ENCODE measurements at regions not wholly inside any gene's neighbourhood (a gene's known extent, or its start where the extent isn't known, plus 50 kb on each side); places are given as distances from the start of the nearest gene placed in this dataset.

DNA sequence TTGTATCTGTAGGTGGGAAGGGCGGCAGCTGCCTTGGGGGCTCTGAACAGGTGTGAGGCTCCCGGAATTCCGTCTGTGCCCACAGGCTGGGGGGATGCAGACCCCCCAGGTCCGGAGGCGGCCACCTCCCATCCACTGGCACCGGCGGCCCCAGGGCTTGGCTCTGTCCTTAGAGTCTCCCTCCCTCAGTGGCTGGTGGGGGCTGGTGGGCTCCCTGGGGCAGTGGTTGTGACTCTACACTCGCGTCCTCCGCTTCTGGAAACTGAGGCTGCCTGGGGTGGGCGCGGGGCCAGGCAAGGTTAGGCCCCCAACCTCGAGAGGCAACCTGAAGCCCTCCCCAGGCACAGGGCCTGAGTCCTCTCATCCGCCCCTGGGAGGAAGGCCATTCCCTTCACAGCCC, 1305.4 kb downstream of the BRD1 start:
- H3K4me3 ChIP-seq = no peak overlapping the region
- H3K4me1 ChIP-seq = no peaks in the 10 kb centered on the region
- no peak overlapping the region for H3K27ac ChIP-seq
- no peaks in the 10 kb centered on the region for H3K9me3 ChIP-seq
- no peaks in the 10 kb centered on the region for H3K36me3 ChIP-seq
- DNase-seq = no peak
- intact Hi-C loops (cut with DNase I) = no loop called here
- peaks cover 0 to 10% (median 0%) of the 10 kb centered on the region in 9 donors for H3K27me3 ChIP-seq
- WGBS, 4 donors = 76 to 90% (median 86%) methylated on average over 4 to 14 of the region's 14 CpGs
- TF ChIP-seq POLR2A (IDR thresholded peaks at IDR 0.05) = no peak
- ATAC-seq = no peak

DNA sequence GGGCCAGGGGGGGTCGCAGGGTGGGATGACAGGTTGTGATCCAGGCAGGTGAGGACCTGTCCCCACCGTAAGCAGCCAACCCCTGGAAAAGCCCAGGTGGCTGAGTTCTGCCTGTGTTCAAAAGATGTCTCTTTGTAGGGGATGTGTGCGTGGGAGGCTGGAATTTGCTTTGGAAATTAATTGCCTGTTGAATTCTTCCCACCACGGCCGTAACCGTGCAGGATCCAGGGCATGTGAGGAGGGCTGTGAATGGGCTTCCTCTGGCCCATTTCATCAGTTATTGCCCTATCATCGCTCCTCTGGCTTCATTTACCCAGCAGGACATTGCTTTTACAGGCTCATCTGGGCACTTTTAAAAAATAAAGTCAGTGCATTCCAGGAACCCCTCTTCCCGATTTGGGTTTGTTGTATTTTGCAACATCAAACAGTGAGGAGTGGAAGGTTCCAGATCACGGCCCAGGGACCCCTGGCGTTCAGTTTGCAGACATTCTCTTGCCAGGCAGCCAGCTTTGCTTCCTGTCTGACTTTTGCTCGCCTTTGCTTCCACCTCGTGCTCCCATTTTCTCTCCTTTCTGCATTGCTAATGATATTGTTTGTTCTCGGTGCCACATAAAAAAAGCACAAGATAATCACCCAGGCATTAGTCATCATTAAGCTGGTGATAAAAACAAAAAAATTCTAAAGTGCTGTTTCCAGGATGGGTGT, 1306.6 kb downstream of the BRD1 start:
- TF ChIP-seq CTCF (IDR thresholded peaks at IDR 0.05) (no peak), POLR2A (IDR thresholded peaks at IDR 0.05) (no peak)
- Histone ChIP-seq H3K4me3 (no peak overlapping the region), H3K4me1 (no peaks in the 10 kb centered on the region), H3K27ac (no peak overlapping the region), H3K9me3 (no peaks in the 10 kb centered on the region), H3K36me3 (no peaks in the 10 kb centered on the region), H3K27me3 (peaks cover 0 to 10% (median 0%) of the 10 kb centered on the region in 9 donors)
- ATAC-seq (no peak), DNase-seq (no peak)
- 55 to 60% (median 58%) methylated on average over 13 of the region's 13 CpGs for WGBS, 4 donors
- intact Hi-C loops (cut with DNase I) = no loop called here

GRCh38 chr22:48520207-48520606, 1307.5 kb downstream of the BRD1 start:
- no peak overlapping the region for H3K27ac ChIP-seq
- H3K4me1 ChIP-seq = no peaks in the 10 kb centered on the region
- H3K4me3 ChIP-seq = no peak overlapping the region
- no peak for DNase-seq
- TF ChIP-seq POLR2A (IDR thresholded peaks at IDR 0.05) (no peak), CTCF (IDR thresholded peaks at IDR 0.05) (no peak)
- intact Hi-C loops (cut with DNase I) = no loop called here
- H3K9me3 ChIP-seq = no peaks in the 10 kb centered on the region
- peaks cover 0 to 10% (median 0%) of the 10 kb centered on the region in 9 donors for H3K27me3 ChIP-seq
- 86 to 93% (median 89%) methylated on average over 6 to 10 of the region's 10 CpGs for WGBS, 4 donors
- H3K36me3 ChIP-seq = no peaks in the 10 kb centered on the region
- ATAC-seq = no peak

GRCh38 chr22:48517039-48518030, 1310.3 kb downstream of the BRD1 start:
- intact Hi-C loops (cut with DNase I) = no loop called here
- no peaks in the 10 kb centered on the region for H3K4me1 ChIP-seq
- no peaks in the 10 kb centered on the region for H3K9me3 ChIP-seq
- H3K4me3 ChIP-seq = no peak overlapping the region
- 57 to 74% (median 71%) methylated on average over 10 to 35 of the region's 35 CpGs for WGBS, 4 donors
- TF ChIP-seq POLR2A (IDR thresholded peaks at IDR 0.05) (no peak), CTCF (IDR thresholded peaks at IDR 0.05) (no peak)
- no peak overlapping the region for H3K27ac ChIP-seq
- peak in 1 of 4 donors; percentile 22 for ATAC-seq
- H3K27me3 ChIP-seq = peaks cover 0 to 10% (median 0%) of the 10 kb centered on the region in 9 donors
- DNase-seq = no peak
- no peaks in the 10 kb centered on the region for H3K36me3 ChIP-seq

All from heart left ventricle (tissue), 16 donors.